Hepatocyte (in vitro differentiated cells): ENCODE measurements at regions not wholly inside any gene's neighbourhood (a gene's known extent, or its start where the extent isn't known, plus 50 kb on each side); places are given as distances from the start of the nearest gene placed in this dataset.

Source experiments
- DNase-seq: peaks from one replicate; pipeline ENCODE4 v3.0.0-alpha.2; 2016; ENCODE audit warnings: low spot score
- H2AFZ ChIP-seq: fragments of 200-600 bp; sonication (generic); 2 replicates; pipeline ENCODE4 v1.6.0; 2016; ENCODE audit warnings: antibody characterized with exemption, mild to moderate bottlenecking
- H3K27ac ChIP-seq: fragments of 200-600 bp; sonication (generic); 2 replicates; pipeline ENCODE4 v1.5.1; 2016; ENCODE audit warnings: mild to moderate bottlenecking
- H3K27me3 ChIP-seq: fragments of 200-600 bp; sonication (generic); 2 replicates; pipeline ENCODE4 v1.6.1; 2016
- H3K36me3 ChIP-seq: fragments of 200-600 bp; sonication (generic); replicated peaks from 2 replicates; pipeline ENCODE4 v1.5.1; 2016; ENCODE audit warnings: low read depth; ENCODE audit not compliant: insufficient read depth
- H3K4me1 ChIP-seq: fragments of 200-600 bp; sonication (generic); 2 replicates; pipeline ENCODE4 v1.5.1; 2016; ENCODE audit warnings: mild to moderate bottlenecking, moderate library complexity; ENCODE audit not compliant: insufficient read depth
- H3K4me2 ChIP-seq: fragments of 200-600 bp; sonication (generic); 2 replicates; pipeline ENCODE4 v1.6.0; 2016
- H3K4me3 ChIP-seq: fragments of 200-600 bp; sonication (generic); 2 replicates; pipeline ENCODE4 v1.5.1; 2016; ENCODE audit warnings: mild to moderate bottlenecking
- H3K79me2 ChIP-seq: fragments of 200-600 bp; sonication (generic); 2 replicates; pipeline ENCODE4 v1.6.0; 2017; ENCODE audit warnings: mild to moderate bottlenecking
- H3K9me2 ChIP-seq: fragments of 200-600 bp; sonication (generic); replicated peaks from 2 replicates; pipeline ENCODE4 v1.6.0; 2017; ENCODE audit warnings: mild to moderate bottlenecking; ENCODE audit not compliant: insufficient read depth
- H3K9me3 ChIP-seq: fragments of 200-600 bp; sonication (generic); 2 replicates; pipeline ENCODE4 v1.5.1; 2016; ENCODE audit warnings: low read depth, mild to moderate bottlenecking
- H4K20me1 ChIP-seq: fragments of 200-600 bp; sonication (generic); 2 replicates; pipeline ENCODE4 v1.6.0; 2016; ENCODE audit warnings: mild to moderate bottlenecking; ENCODE audit not compliant: insufficient read depth, poor library complexity, severe bottlenecking
- CTCF ChIP-seq: fragments of 200-600 bp; sonication (generic); IDR thresholded peaks from 2 replicates; pipeline ENCODE4 v1.5.1; 2016; ENCODE audit warnings: antibody characterized with exemption, mild to moderate bottlenecking; ENCODE audit not compliant: poor library complexity
- EZH2 ChIP-seq: fragments of 200-600 bp; sonication (generic); IDR thresholded peaks from 2 replicates; pipeline ENCODE4 v1.6.1; 2016; ENCODE audit warnings: antibody characterized with exemption, mild to moderate bottlenecking, borderline replicate concordance
- EZH2phosphoT487 ChIP-seq: fragments of 200-600 bp; sonication (generic); IDR thresholded peaks from one replicate; pipeline ENCODE4 v1.6.1; 2018; ENCODE audit warnings: antibody characterized with exemption, mild to moderate bottlenecking, low read depth, moderate library complexity; ENCODE audit not compliant: unreplicated experiment, severe bottlenecking
- WGBS: methylation state at CpG from one replicate; pipeline ENCODE4 v1.1.6; 2016; ENCODE audit warnings: low lambda C conversion rate; ENCODE audit errors: missing lambda C conversion rate; 5-methylcytosine and 5-hydroxymethylcytosine counted together

GRCh38 chr21:24112020-24112419 is 1495.3 kb downstream of the MRPL39 start:
- DNase-seq, result no peak
- 39% methylated on average over 5 of the region's 5 CpGs for WGBS
- H3K4me1 ChIP-seq, result no peaks in the 10 kb centered on the region
- no peaks in the 10 kb centered on the region for H3K27me3 ChIP-seq
- H2AFZ ChIP-seq, result no peak overlapping the region
- H3K9me2 ChIP-seq, result no peaks in the 10 kb centered on the region
- H3K79me2 ChIP-seq, result no peaks in the 10 kb centered on the region
- no peaks in the 10 kb centered on the region for H3K9me3 ChIP-seq
- H3K4me2 ChIP-seq, result no peak overlapping the region
- H3K4me3 ChIP-seq, result no peak overlapping the region
- no peak for TF ChIP-seq EZH2
- TF ChIP-seq CTCF, result no peak
- no peak for TF ChIP-seq EZH2phosphoT487
- no peak overlapping the region for H3K27ac ChIP-seq
- no peaks in the 10 kb centered on the region for H3K36me3 ChIP-seq
- H4K20me1 ChIP-seq, result no peaks in the 10 kb centered on the region

- H3K27me3 ChIP-seq, result no peaks in the 10 kb centered on the region
- H3K79me2 ChIP-seq, result no peaks in the 10 kb centered on the region
- no peaks in the 10 kb centered on the region for H3K9me2 ChIP-seq
- no peak overlapping the region for H2AFZ ChIP-seq
- H3K4me1 ChIP-seq, result no peaks in the 10 kb centered on the region
- no peak overlapping the region for H3K4me2 ChIP-seq
- H4K20me1 ChIP-seq, result no peaks in the 10 kb centered on the region
- no peak overlapping the region for H3K4me3 ChIP-seq
- no peak overlapping the region for H3K27ac ChIP-seq
- no peaks in the 10 kb centered on the region for H3K36me3 ChIP-seq
- TF ChIP-seq EZH2phosphoT487 (no peak), EZH2 (no peak), CTCF (no peak)
- no peaks in the 10 kb centered on the region for H3K9me3 ChIP-seq
- no peak for DNase-seq
These were observed 1496.4 kb downstream of the MRPL39 start for GRCh38 chr21:24110846-24111245.

- H3K79me2 ChIP-seq, result no peaks in the 10 kb centered on the region
- no peaks in the 10 kb centered on the region for H3K36me3 ChIP-seq
- no peak overlapping the region for H3K27ac ChIP-seq
- no peak overlapping the region for H3K4me2 ChIP-seq
- no peak for DNase-seq
- H4K20me1 ChIP-seq, result no peaks in the 10 kb centered on the region
- no peaks in the 10 kb centered on the region for H3K27me3 ChIP-seq
- TF ChIP-seq EZH2phosphoT487 (no peak), EZH2 (no peak), CTCF (no peak)
- whole genome bisulfite sequencing, result 0% methylated on average over 1 of the region's 1 CpG
- no peak overlapping the region for H3K4me3 ChIP-seq
- no peaks in the 10 kb centered on the region for H3K9me3 ChIP-seq
- no peak overlapping the region for H2AFZ ChIP-seq
- H3K4me1 ChIP-seq, result no peaks in the 10 kb centered on the region
- H3K9me2 ChIP-seq, result no peaks in the 10 kb centered on the region
These were observed 1510.1 kb downstream of the MRPL39 start for GRCh38 chr21:24097181-24097580.

GRCh38 chr21:24096651-24097050 is 1510.6 kb downstream of the MRPL39 start:
- no peaks in the 10 kb centered on the region for H3K4me1 ChIP-seq
- TF ChIP-seq EZH2phosphoT487 (no peak), EZH2 (no peak), CTCF (no peak)
- H3K36me3 ChIP-seq, result no peaks in the 10 kb centered on the region
- H3K79me2 ChIP-seq, result no peaks in the 10 kb centered on the region
- H2AFZ ChIP-seq, result no peak overlapping the region
- whole genome bisulfite sequencing, result 75% methylated on average over 1 of the region's 1 CpG
- no peak for DNase-seq
- H4K20me1 ChIP-seq, result no peaks in the 10 kb centered on the region
- no peaks in the 10 kb centered on the region for H3K9me2 ChIP-seq
- H3K4me3 ChIP-seq, result no peak overlapping the region
- no peaks in the 10 kb centered on the region for H3K27me3 ChIP-seq
- H3K27ac ChIP-seq, result no peak overlapping the region
- no peak overlapping the region for H3K4me2 ChIP-seq
- no peaks in the 10 kb centered on the region for H3K9me3 ChIP-seq
